H1 (cell line): ENCODE measurements at regions not wholly inside any gene's neighbourhood (a gene's known extent, or its start where the extent isn't known, plus 50 kb on each side); places are given as distances from the start of the nearest gene placed in this dataset.

Source experiments
- CTCF ChIA-PET: fragments of 300-600 bp; sonication (Branson Sonifier 250); formaldehyde crosslinking; loops from one replicate; lab custom pipeline; 2021; ENCODE audit not compliant: partially characterized antibody; lab: Charles Lee
- POLR2A ChIA-PET: fragments of 300-600 bp; sonication (Branson Sonifier 250); formaldehyde crosslinking; loops from one replicate; lab custom pipeline; 2021; ENCODE audit warnings: inconsistent platforms; ENCODE audit not compliant: partially characterized antibody; lab: Charles Lee
- DNase-seq, 2 experiments: peaks; one replicate each; pipeline versions ENCODE4 v3.0.0 to v3.0.0-alpha.2; 2010 to 2022; ENCODE audit warnings: low spot score in 2 of 2, low read depth in 1 of 2, mixed read lengths in 1 of 2
- FAIRE-seq: peaks from 2 replicates; lab custom pipeline; 2011; peaks lifted over from hg19 to GRCh38; lab: Jason Lieb, UNC
- H2AFZ ChIP-seq: 2 replicates; pipeline ENCODE4 v1.8.1; 2012; ENCODE audit warnings: low read length, inconsistent platforms
- H2AK5ac ChIP-seq: 2 replicates; pipeline ENCODE4 v1.6.1; 2013; ENCODE audit warnings: low read depth, low read length
- H2BK120ac ChIP-seq: replicated peaks from 2 replicates; pipeline ENCODE3; 2013; ENCODE audit warnings: low read depth, low read length, inconsistent platforms
- H2BK12ac ChIP-seq: 2 replicates; pipeline ENCODE4 v1.6.1; 2013; ENCODE audit warnings: low read depth, low read length
- H2BK15ac ChIP-seq: 2 replicates; pipeline ENCODE4 v1.6.1; 2013; ENCODE audit warnings: low read length
- H2BK20ac ChIP-seq: 2 replicates; pipeline ENCODE4 v1.6.1; 2013; ENCODE audit warnings: low read length
- H2BK5ac ChIP-seq: 2 replicates; pipeline ENCODE4 v1.6.1; 2013; ENCODE audit warnings: low read depth, low read length
- H3K14ac ChIP-seq: 2 replicates; pipeline ENCODE4 v1.6.1; 2013; ENCODE audit warnings: inconsistent platforms; ENCODE audit not compliant: insufficient read length
- H3K18ac ChIP-seq: 2 replicates; pipeline ENCODE4 v1.6.1; 2013; ENCODE audit warnings: low read length; ENCODE audit errors: extremely low read depth
- H3K23ac ChIP-seq: 2 replicates; pipeline ENCODE4 v1.6.1; 2013; ENCODE audit warnings: inconsistent platforms; ENCODE audit not compliant: insufficient read length
- H3K23me2 ChIP-seq: 2 replicates; pipeline ENCODE4 v1.6.1; 2013; ENCODE audit warnings: low read depth, low read length
- H3K27ac ChIP-seq: 2 replicates; pipeline ENCODE4 v1.6.1; 2011; ENCODE audit warnings: low read depth, low read length, inconsistent platforms
- H3K27me3 ChIP-seq, 4 experiments: replicated peaks in 1 of 4; 1 replicate in 1 of 4; 2 replicates in 3 of 4; pipeline versions ENCODE4 v1.6.1 to v1.8.1; 2011 to 2013; ENCODE audit warnings: low read length in 3 of 4, mild to moderate bottlenecking in 3 of 4, inconsistent platforms in 2 of 4, mixed read lengths in 2 of 4, moderate library complexity in 1 of 4; ENCODE audit not compliant: control insufficient read depth in 3 of 4, insufficient read depth in 3 of 4; ENCODE audit errors: extremely low read depth in 1 of 4
- H3K36me3 ChIP-seq, 4 experiments: 2 replicates each; pipeline versions ENCODE4 v1.6.1 to v1.8.1; 2011 to 2013; ENCODE audit warnings: mild to moderate bottlenecking in 4 of 4, low read length in 3 of 4, moderate library complexity in 2 of 4, control low read depth in 1 of 4, inconsistent platforms in 1 of 4; ENCODE audit not compliant: insufficient read depth in 4 of 4, control insufficient read depth in 2 of 4
- H3K4ac ChIP-seq: replicated peaks from 2 replicates; pipeline ENCODE3; 2013; ENCODE audit warnings: low read length, low read depth, mixed read lengths, inconsistent platforms; ENCODE audit not compliant: insufficient read length
- H3K4me1 ChIP-seq, 4 experiments: replicated peaks in 1 of 4; 1 replicate in 1 of 4; 2 replicates in 3 of 4; pipeline versions ENCODE4 v1.6.1 to v1.8.1; 2011 to 2013; ENCODE audit warnings: low read length in 3 of 4, inconsistent platforms in 2 of 4, mixed read lengths in 1 of 4; ENCODE audit not compliant: insufficient read depth in 4 of 4, control insufficient read depth in 3 of 4
- H3K4me2 ChIP-seq, 2 experiments: 2 replicates each; pipeline versions ENCODE4 v1.6.1 to v1.8.1; 2011 to 2013; ENCODE audit warnings: low read depth in 2 of 2, low read length in 2 of 2, control low read depth in 1 of 2, inconsistent platforms in 1 of 2, mild to moderate bottlenecking in 1 of 2; ENCODE audit not compliant: insufficient read depth in 1 of 2
- H3K4me3 ChIP-seq, 4 experiments: fragments of 200-600, 300-600 bp in 1 of 4; sonication (generic), shearing (Covaris generic), sonication (Bioruptor Twin) in 1 of 4; 2 replicates each; pipeline versions ENCODE4 v1.5.1 to v1.8.1; 2011 to 2016; ENCODE audit warnings: low read length in 4 of 4, low read depth in 3 of 4, control low read depth in 2 of 4, inconsistent platforms in 2 of 4, mild to moderate bottlenecking in 2 of 4, mixed read lengths in 1 of 4, moderate library complexity in 1 of 4; ENCODE audit not compliant: insufficient read depth in 2 of 4; ENCODE audit errors: extremely low read depth in 1 of 4
- H3K56ac ChIP-seq: replicated peaks from 2 replicates; pipeline ENCODE3; 2013; ENCODE audit warnings: low read depth, mild to moderate bottlenecking, mixed read lengths, low read length, inconsistent platforms; ENCODE audit not compliant: insufficient read length
- H3K79me1 ChIP-seq: 2 replicates; pipeline ENCODE4 v1.6.1; 2013; ENCODE audit warnings: low read depth, low read length, control low read depth
- H3K79me2 ChIP-seq, 2 experiments: 2 replicates each; pipeline versions ENCODE4 v1.6.1 to v1.8.1; 2012 to 2013; ENCODE audit warnings: low read length in 2 of 2, mild to moderate bottlenecking in 2 of 2, inconsistent platforms in 1 of 2; ENCODE audit not compliant: insufficient read depth in 2 of 2, control insufficient read depth in 1 of 2
- H3K9ac ChIP-seq, 4 experiments: replicated peaks in 1 of 4; 1 replicate in 1 of 4; 2 replicates in 3 of 4; pipeline versions ENCODE4 v1.6.1 to v1.8.1; 2011 to 2013; ENCODE audit warnings: low read depth in 3 of 4, low read length in 3 of 4, control low read depth in 2 of 4, mild to moderate bottlenecking in 2 of 4, moderate library complexity in 2 of 4, inconsistent platforms in 1 of 4; ENCODE audit errors: extremely low read depth in 1 of 4
- H3K9me3 ChIP-seq, 2 experiments: 2 replicates each; pipeline versions ENCODE4 v1.6.1 to v1.8.1; 2012 to 2013; ENCODE audit warnings: mild to moderate bottlenecking in 2 of 2, moderate library complexity in 2 of 2, control low read depth in 1 of 2, inconsistent platforms in 1 of 2, low read depth in 1 of 2, low read length in 1 of 2, mixed read lengths in 1 of 2; ENCODE audit not compliant: insufficient read depth in 2 of 2
- H4K20me1 ChIP-seq, 2 experiments: replicated peaks in 1 of 2; 2 replicates each; pipeline versions ENCODE3 to v1.8.1; 2011 to 2013; ENCODE audit warnings: inconsistent platforms in 2 of 2, low read length in 2 of 2, mild to moderate bottlenecking in 1 of 2; ENCODE audit not compliant: insufficient read depth in 2 of 2, control insufficient read depth in 1 of 2
- H4K5ac ChIP-seq: 2 replicates; pipeline ENCODE4 v1.6.1; 2013; ENCODE audit warnings: low read length, low read depth, mixed read lengths, inconsistent platforms; ENCODE audit not compliant: insufficient read length
- H4K8ac ChIP-seq: 2 replicates; pipeline ENCODE4 v1.8.0; 2013; ENCODE audit warnings: mild to moderate bottlenecking, moderate library complexity, low read length, inconsistent platforms; ENCODE audit not compliant: insufficient read depth; ENCODE audit errors: extremely low read depth
- H4K91ac ChIP-seq: replicated peaks from 2 replicates; pipeline ENCODE3; 2013; ENCODE audit warnings: low read length, mixed read lengths, inconsistent platforms; ENCODE audit not compliant: insufficient read length
- ATF2 ChIP-seq: IDR thresholded peaks from 2 replicates; pipeline ENCODE4 v1.6.1; 2012; ENCODE audit warnings: low read length, inconsistent platforms
- BRCA1 ChIP-seq: IDR thresholded peaks from 2 replicates; pipeline ENCODE4 v1.6.1; 2012; ENCODE audit warnings: low read depth, low read length, improper control_type of control experiment
- NANOG ChIP-seq: IDR thresholded peaks from 2 replicates; pipeline ENCODE4 v1.6.1; 2011; ENCODE audit warnings: low read length, low read depth, mild to moderate bottlenecking, inconsistent platforms; ENCODE audit not compliant: insufficient read depth, poor library complexity, severe bottlenecking
- RXRA ChIP-seq: IDR thresholded peaks from 2 replicates; pipeline ENCODE4 v1.6.1; 2011; ENCODE audit warnings: low read depth, mild to moderate bottlenecking, low read length, moderate library complexity; ENCODE audit not compliant: insufficient read depth
- SIX5 ChIP-seq: IDR thresholded peaks from 2 replicates; pipeline ENCODE4 v1.6.1; 2011; ENCODE audit warnings: mild to moderate bottlenecking, low read depth, low read length
- SRF ChIP-seq: IDR thresholded peaks from 2 replicates; pipeline ENCODE4 v1.6.1; 2011; ENCODE audit warnings: mild to moderate bottlenecking, low read depth, low read length, moderate library complexity
- WGBS, 2 experiments: shearing (Covaris generic) in 1 of 2; methylation state at CpG; one replicate each; pipeline versions ENCODE4 v1.1.6 to v1.1.7; 2013 to 2015; ENCODE audit warnings: low lambda C conversion rate in 2 of 2, mixed read lengths in 2 of 2, inconsistent platforms in 1 of 2, low coverage in 1 of 2, missing lambda C conversion rate in 1 of 2; ENCODE audit not compliant: insufficient replicate concordance in 2 of 2, insufficient coverage in 1 of 2, insufficient read length in 1 of 2; ENCODE audit errors: extremely low coverage in 1 of 2, missing lambda C conversion rate in 1 of 2; 5-methylcytosine and 5-hydroxymethylcytosine counted together

DNA sequence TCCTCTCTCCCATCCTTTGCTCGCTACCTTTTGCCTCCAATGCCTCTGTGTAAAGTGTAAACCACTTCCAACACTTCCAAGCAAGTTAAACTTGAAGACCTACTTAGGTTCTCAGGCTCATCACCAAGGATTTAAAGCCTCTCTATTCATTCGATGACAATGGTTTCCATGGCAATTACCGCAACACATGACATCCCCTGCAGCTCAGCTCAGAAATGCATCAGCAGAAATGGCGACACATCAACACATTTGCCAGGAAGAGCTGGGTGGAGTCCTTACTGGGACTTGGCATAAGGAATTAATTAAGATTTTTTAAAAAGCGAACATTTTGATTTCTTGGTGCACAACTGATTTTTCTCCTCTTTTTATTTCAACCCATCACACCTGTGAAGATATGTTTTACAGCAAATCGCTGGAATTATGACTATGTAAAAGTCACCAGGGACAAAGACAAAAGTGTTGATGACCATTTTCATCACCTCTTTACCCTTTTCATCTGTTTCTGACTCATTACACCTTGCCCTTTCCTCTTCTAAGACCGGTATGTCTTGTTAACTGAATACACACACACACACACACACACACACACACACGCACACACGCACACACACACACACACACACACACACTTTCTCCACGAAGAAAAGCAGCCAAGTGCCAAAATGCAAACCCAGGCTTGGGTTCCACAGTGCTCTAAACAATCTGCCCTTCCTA, 453.4 kb upstream of the CELF2 start:
- POLR2A ChIA-PET, result no interaction called here
- 80% methylated on average over 10 of the region's 10 CpGs; no CpG with 5 or more reads in 1 of the 2 experiments for WGBS, 2 experiments

More for the DNA sequence above, 453.4 kb upstream of the CELF2 start:
- Histone ChIP-seq H4K20me1 (no peaks in the 10 kb centered on the region), H3K9ac (no peak overlapping the region; a peak in 1 of 7 replicates), H3K36me3 (no peaks in the 10 kb centered on the region), H3K23me2 (no peaks in the 10 kb centered on the region), H4K5ac (no peak overlapping the region), H2AFZ (no peak overlapping the region), H3K4me1 (no peaks in the 10 kb centered on the region; a peak in 1 of 7 replicates), H2BK15ac (no peak overlapping the region), H3K27ac (no peak overlapping the region; the same call in 1 of the 2 replicates), H2BK20ac (no peak overlapping the region), H3K4ac (no peak overlapping the region), H2BK120ac (no peak overlapping the region), H3K27me3 (no peaks in the 10 kb centered on the region), H3K79me2 (no peaks in the 10 kb centered on the region), H2AK5ac (no peak overlapping the region), H3K18ac (no peak overlapping the region), H3K79me1 (no peaks in the 10 kb centered on the region), H3K4me2 (no peak overlapping the region), H4K8ac (no peak overlapping the region), H3K14ac (no peak overlapping the region), H2BK12ac (no peak overlapping the region)
- TF ChIP-seq RXRA (no peak), ATF2 (no peak), NANOG (no peak), SIX5 (no peak), SRF (no peak), BRCA1 (no peak)
- TF ChIP-seq, all 59 proteins: peak for 0
- FAIRE-seq (no peak), DNase-seq (no peak)
- Histone ChIP-seq H3K4me3 (no peak overlapping the region), H2BK5ac (0 out of 2 replicates have a peak overlapping the region, but pooled peaks have one; percentile 36), H3K23ac (no peak overlapping the region), H3K9me3 (no peaks in the 10 kb centered on the region), H3K56ac (no peak overlapping the region), H4K91ac (no peak overlapping the region)
- CTCF ChIA-PET, result no interaction called here
